Fibroblast of lung (primary cell): ENCODE measurements at regions not wholly inside any gene's neighbourhood (a gene's known extent, or its start where the extent isn't known, plus 50 kb on each side); places are given as distances from the start of the nearest gene placed in this dataset.

ENCODE experiments used
- EZH2 ChIP-seq: IDR thresholded peaks from 2 replicates; pipeline ENCODE4 v1.5.1; 2012; ENCODE audit warnings: low read length, control low read depth, mild to moderate bottlenecking; ENCODE audit errors: missing control alignments
- TF ChIP-seq, protein P1 (sequence below), 2 donors: IDR thresholded peaks in 1 of 2; conservative IDR thresholded peaks in 1 of 2; 1 replicate in 1 of 2; 2 replicates in 1 of 2; pipeline ENCODE4 v1.5.1; 2011 to 2012; ENCODE audit warnings: low read length in 2 of 2, control low read depth in 1 of 2, inconsistent platforms in 1 of 2, low read depth in 1 of 2, mild to moderate bottlenecking in 1 of 2

DNA sequence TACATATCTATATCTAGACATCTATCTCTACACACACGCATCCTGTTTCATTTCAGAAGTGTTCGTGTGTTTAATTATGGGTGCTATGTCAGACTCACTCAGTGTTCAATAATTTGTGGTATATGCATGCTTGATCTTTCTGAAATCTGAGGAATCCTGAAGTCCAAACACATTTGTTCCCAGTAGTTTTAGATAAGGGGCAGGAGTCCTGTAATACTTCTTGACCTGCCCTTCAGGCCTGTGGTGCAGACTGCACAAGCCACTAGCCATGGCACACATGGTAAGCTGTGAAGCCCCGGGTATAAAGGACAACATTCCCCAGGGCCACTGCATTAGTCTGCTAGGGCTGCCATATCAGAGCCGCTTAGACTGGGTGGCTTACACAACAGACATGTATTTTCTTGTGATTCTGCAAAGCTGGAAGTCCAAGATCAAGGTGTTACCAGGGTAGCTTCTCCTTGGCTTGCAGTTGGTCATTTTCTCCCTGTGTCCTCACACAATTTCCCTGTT is 267.2 kb downstream of the RHOU start:
- TF ChIP-seq, protein P1, sequence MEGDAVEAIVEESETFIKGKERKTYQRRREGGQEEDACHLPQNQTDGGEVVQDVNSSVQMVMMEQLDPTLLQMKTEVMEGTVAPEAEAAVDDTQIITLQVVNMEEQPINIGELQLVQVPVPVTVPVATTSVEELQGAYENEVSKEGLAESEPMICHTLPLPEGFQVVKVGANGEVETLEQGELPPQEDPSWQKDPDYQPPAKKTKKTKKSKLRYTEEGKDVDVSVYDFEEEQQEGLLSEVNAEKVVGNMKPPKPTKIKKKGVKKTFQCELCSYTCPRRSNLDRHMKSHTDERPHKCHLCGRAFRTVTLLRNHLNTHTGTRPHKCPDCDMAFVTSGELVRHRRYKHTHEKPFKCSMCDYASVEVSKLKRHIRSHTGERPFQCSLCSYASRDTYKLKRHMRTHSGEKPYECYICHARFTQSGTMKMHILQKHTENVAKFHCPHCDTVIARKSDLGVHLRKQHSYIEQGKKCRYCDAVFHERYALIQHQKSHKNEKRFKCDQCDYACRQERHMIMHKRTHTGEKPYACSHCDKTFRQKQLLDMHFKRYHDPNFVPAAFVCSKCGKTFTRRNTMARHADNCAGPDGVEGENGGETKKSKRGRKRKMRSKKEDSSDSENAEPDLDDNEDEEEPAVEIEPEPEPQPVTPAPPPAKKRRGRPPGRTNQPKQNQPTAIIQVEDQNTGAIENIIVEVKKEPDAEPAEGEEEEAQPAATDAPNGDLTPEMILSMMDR (conservative IDR thresholded peaks at IDR 0.05 in 1 of 2, IDR thresholded peaks at IDR 0.05 in 1 of 2; ENCODE audit: low read depth in 1 of 2, low read length in 2 of 2), result no peak
- TF ChIP-seq EZH2, result no peak
